DOHH2 (cell line): ENCODE measurements at regions not wholly inside any gene's neighbourhood (a gene's known extent, or its start where the extent isn't known, plus 50 kb on each side); places are given as distances from the start of the nearest gene placed in this dataset.

ENCODE experiments used
- H3F3A ChIP-seq: fragments of 200-600 bp; sonication (generic), shearing (Covaris generic); 2 replicates; pipeline ENCODE4 v1.6.0; 2016; ENCODE audit warnings: antibody characterized with exemption, mild to moderate bottlenecking; ENCODE audit not compliant: control insufficient read depth, insufficient read depth
- H3K27ac ChIP-seq: fragments of 200-600 bp; sonication (generic); 2 replicates; pipeline ENCODE4 v1.5.1; 2014; ENCODE audit warnings: low read depth, mild to moderate bottlenecking, low read length, moderate library complexity
- H3K27me3 ChIP-seq: fragments of 200-600 bp; sonication (generic); 2 replicates; pipeline ENCODE4 v1.6.1; 2014; ENCODE audit warnings: mild to moderate bottlenecking, low read length, mixed read lengths; ENCODE audit not compliant: control insufficient read depth
- H3K36me3 ChIP-seq: fragments of 200-600 bp; sonication (generic); 2 replicates; pipeline ENCODE4 v1.6.1; 2014; ENCODE audit warnings: mild to moderate bottlenecking, low read length, moderate library complexity, mixed read lengths; ENCODE audit not compliant: control insufficient read depth
- H3K4me1 ChIP-seq: fragments of 200-600 bp; sonication (generic); 2 replicates; pipeline ENCODE4 v1.6.1; 2014; ENCODE audit warnings: mild to moderate bottlenecking, low read length, mixed read lengths; ENCODE audit not compliant: control insufficient read depth
- H3K4me2 ChIP-seq: fragments of 200-600 bp; sonication (generic); 2 replicates; pipeline ENCODE4 v1.6.0; 2014; ENCODE audit warnings: mild to moderate bottlenecking, low read length, moderate library complexity
- H3K4me3 ChIP-seq: fragments of 200-600 bp; sonication (generic); 2 replicates; pipeline ENCODE4 v1.5.1; 2014; ENCODE audit warnings: mild to moderate bottlenecking, low read length, mixed read lengths
- H3K79me2 ChIP-seq: fragments of 200-600 bp; sonication (generic); 2 replicates; pipeline ENCODE4 v1.6.1; 2014; ENCODE audit warnings: mild to moderate bottlenecking, low read length, mixed read lengths; ENCODE audit not compliant: control insufficient read depth
- H3K9me2 ChIP-seq: fragments of 200-600 bp; sonication (generic); replicated peaks from 2 replicates; pipeline ENCODE4 v1.6.1; 2014; ENCODE audit warnings: mild to moderate bottlenecking, low read length, mixed read lengths; ENCODE audit not compliant: control insufficient read depth
- H3K9me3 ChIP-seq: fragments of 200-600 bp; sonication (generic); 2 replicates; pipeline ENCODE4 v1.6.1; 2014; ENCODE audit warnings: antibody characterized with exemption, low read length, mixed read lengths; ENCODE audit not compliant: control insufficient read depth, insufficient read depth
- H4K20me1 ChIP-seq: fragments of 200-600 bp; sonication (generic); 2 replicates; pipeline ENCODE4 v1.6.0; 2014; ENCODE audit warnings: low read depth, mild to moderate bottlenecking, antibody characterized with exemption, low read length, moderate library complexity; ENCODE audit not compliant: control insufficient read depth, insufficient read depth
- EZH2phosphoT487 ChIP-seq: fragments of 200-600 bp; sonication (generic); IDR thresholded peaks from 2 replicates; pipeline ENCODE4 v1.6.1; 2017; ENCODE audit warnings: borderline replicate concordance, mild to moderate bottlenecking, antibody characterized with exemption, low read length, moderate library complexity, mixed read lengths
- TF ChIP-seq, protein P1 (sequence below): fragments of 200-600 bp; sonication (generic); IDR thresholded peaks from one replicate; pipeline ENCODE4 v1.5.1; 2014; ENCODE audit warnings: antibody characterized with exemption, mild to moderate bottlenecking, low read depth, low read length; ENCODE audit not compliant: poor library complexity, severe bottlenecking

DNA sequence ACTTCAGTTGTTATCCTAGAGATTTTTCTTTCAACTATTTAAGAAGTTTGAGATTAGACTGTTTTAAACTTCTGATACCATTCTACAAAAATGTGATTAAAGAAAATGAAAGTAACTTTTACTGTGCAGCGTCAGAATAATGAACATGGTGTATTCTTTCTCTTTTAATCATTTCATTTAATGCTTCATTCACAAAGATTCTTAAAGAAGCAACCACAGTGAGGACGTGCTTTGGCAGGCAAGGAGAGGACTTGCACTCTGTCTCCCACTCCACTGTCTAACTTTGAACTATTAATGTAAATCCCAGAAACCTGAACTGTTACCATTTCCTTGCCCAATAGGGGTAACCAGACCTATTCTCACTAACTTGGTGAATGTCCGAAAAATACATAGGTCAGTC, 137.0 kb downstream of the KCNRG start:
- Histone ChIP-seq H4K20me1 (no peaks in the 10 kb centered on the region), H3K27me3 (no peaks in the 10 kb centered on the region), H3K9me2 (no peaks in the 10 kb centered on the region), H3K27ac (peak overlapping the region; percentile 59), H3K9me3 (no peaks in the 10 kb centered on the region), H3K4me3 (peak overlapping the region; percentile 52), H3K4me1 (peaks cover 46% of the 10 kb centered on the region), H3K4me2 (peak overlapping the region; percentile 76), H3K36me3 (no peaks in the 10 kb centered on the region), H3K79me2 (no peaks in the 10 kb centered on the region), H3F3A (peaks cover 8% of the 10 kb centered on the region; the same call in 1 of the 2 replicates)
- TF ChIP-seq EZH2phosphoT487, result no peak
- TF ChIP-seq, protein P1, sequence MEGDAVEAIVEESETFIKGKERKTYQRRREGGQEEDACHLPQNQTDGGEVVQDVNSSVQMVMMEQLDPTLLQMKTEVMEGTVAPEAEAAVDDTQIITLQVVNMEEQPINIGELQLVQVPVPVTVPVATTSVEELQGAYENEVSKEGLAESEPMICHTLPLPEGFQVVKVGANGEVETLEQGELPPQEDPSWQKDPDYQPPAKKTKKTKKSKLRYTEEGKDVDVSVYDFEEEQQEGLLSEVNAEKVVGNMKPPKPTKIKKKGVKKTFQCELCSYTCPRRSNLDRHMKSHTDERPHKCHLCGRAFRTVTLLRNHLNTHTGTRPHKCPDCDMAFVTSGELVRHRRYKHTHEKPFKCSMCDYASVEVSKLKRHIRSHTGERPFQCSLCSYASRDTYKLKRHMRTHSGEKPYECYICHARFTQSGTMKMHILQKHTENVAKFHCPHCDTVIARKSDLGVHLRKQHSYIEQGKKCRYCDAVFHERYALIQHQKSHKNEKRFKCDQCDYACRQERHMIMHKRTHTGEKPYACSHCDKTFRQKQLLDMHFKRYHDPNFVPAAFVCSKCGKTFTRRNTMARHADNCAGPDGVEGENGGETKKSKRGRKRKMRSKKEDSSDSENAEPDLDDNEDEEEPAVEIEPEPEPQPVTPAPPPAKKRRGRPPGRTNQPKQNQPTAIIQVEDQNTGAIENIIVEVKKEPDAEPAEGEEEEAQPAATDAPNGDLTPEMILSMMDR, result no peak

DNA sequence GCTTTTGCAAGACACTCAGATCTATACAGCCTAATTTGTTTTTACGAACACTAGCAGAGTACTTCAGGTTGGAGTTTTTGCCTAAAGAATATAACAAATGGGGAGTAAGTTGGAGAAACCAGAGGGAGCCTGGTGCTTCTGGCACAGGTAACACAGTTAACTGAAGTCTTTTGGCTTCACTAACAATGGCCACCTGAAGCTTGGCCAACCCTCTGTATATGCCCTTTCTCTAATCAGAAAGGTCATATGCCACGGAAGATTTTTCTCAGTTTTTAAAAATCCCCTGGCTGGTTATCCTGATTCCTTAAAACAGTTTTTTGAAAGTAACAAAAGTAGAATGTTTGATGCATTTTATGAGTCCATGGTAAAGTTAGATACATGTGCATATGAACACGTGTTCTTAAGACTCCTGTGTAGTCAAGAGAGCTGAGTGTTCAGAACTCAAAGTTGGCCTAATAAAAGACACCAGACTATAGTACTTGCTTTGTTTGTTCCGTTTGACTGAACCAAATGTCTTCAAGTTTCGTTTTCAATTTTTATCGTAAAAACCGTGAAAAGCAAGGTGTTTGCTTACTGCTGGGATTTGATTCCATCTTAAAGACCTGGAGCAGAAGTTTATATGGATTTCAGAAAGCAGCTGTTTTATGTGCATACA, 137.5 kb downstream of the KCNRG start:
- H3F3A ChIP-seq, result peaks cover 8% of the 10 kb centered on the region; the same call in 1 of the 2 replicates
- no peaks in the 10 kb centered on the region for H3K79me2 ChIP-seq
- H3K4me3 ChIP-seq, result peak overlapping the region; percentile 52
- H4K20me1 ChIP-seq, result no peaks in the 10 kb centered on the region
- peak overlapping the region; percentile 76 for H3K4me2 ChIP-seq
- H3K4me1 ChIP-seq, result peaks cover 46% of the 10 kb centered on the region
- H3K9me3 ChIP-seq, result no peaks in the 10 kb centered on the region
- no peaks in the 10 kb centered on the region for H3K9me2 ChIP-seq
- no peak for TF ChIP-seq EZH2phosphoT487
- TF ChIP-seq, protein P1, result no peak
- H3K27me3 ChIP-seq, result no peaks in the 10 kb centered on the region
- peak overlapping the region; percentile 59 for H3K27ac ChIP-seq
- no peaks in the 10 kb centered on the region for H3K36me3 ChIP-seq

DNA sequence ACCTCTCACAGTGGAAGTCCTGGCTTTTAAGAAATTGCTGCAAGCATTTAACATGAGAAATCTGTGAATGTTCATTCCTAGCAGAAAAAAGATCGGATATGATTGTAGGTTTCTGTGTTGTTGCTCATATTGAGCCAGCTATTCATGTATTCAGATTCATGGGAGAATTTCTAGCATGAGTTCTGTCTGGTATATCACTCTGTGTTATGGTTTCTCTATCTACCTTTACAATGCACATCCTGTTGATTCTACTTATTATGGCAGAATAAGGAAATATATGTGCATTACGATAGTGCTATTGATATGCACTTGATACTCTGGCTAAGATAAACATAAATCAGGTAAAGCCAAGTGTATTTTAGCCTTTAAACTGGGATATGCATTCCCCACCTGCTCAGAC, 138.2 kb downstream of the KCNRG start:
- Histone ChIP-seq H3K79me2 (no peaks in the 10 kb centered on the region), H3F3A (peaks cover 8% of the 10 kb centered on the region; the same call in 1 of the 2 replicates), H3K27ac (peak overlapping the region; percentile 59), H3K9me3 (no peaks in the 10 kb centered on the region), H3K9me2 (no peaks in the 10 kb centered on the region), H3K4me3 (peak overlapping the region; percentile 52), H3K36me3 (no peaks in the 10 kb centered on the region), H3K4me1 (peaks cover 48% of the 10 kb centered on the region), H3K4me2 (peak overlapping the region; percentile 76), H3K27me3 (no peaks in the 10 kb centered on the region), H4K20me1 (no peaks in the 10 kb centered on the region)
- TF ChIP-seq, protein P1, result no peak
- no peak for TF ChIP-seq EZH2phosphoT487
